Mucosa of descending colon (tissue), 3 donors: ENCODE measurements at regions not wholly inside any gene's neighbourhood (a gene's known extent, or its start where the extent isn't known, plus 50 kb on each side); places are given as distances from the start of the nearest gene placed in this dataset.
A peak's percentile ranks its signal among the peaks of the same experiment; 100 is the strongest.

Experiments used
- ATAC-seq: fragments of 200-7000 bp; cut with Tn5 transposase; one replicate; pipeline ENCODE4 v1.9.1; 2020; ENCODE audit warnings: mild to moderate bottlenecking, moderate library complexity
- DNase-seq, 3 donors: peaks; one replicate each; pipeline ENCODE4 v3.0.0-alpha.2; 2020
- H3K36me3 ChIP-seq: fragments of 200-600 bp; one replicate; pipeline ENCODE4 v1.8.0; 2021; ENCODE audit warnings: low read depth, mild to moderate bottlenecking
- H3K4me1 ChIP-seq: fragments of 200-600 bp; one replicate; pipeline ENCODE4 v1.8.0; 2021; ENCODE audit warnings: low read depth, mild to moderate bottlenecking
- H3K4me3 ChIP-seq: fragments of 200-600 bp; one replicate; pipeline ENCODE4 v1.8.0; 2021; ENCODE audit warnings: mild to moderate bottlenecking
- H3K9me3 ChIP-seq: fragments of 200-600 bp; one replicate; pipeline ENCODE4 v1.8.0; 2021; ENCODE audit warnings: mild to moderate bottlenecking
- intact Hi-C, 2 donors: fragments of 100-400 bp; cut with DNase I in 1 of 2; cut with micrococcal nuclease in 1 of 2; formaldehyde crosslinking; loops; one replicate each; pipeline versions ENCODE4 v1.11.0 to v1.11.1; 2022; cut with DNase I, micrococcal nuclease
- TF ChIP-seq, protein P1 (sequence below): fragments of 200-600 bp; IDR thresholded peaks from one replicate; pipeline ENCODE4 v1.8.0; 2022; ENCODE audit warnings: antibody characterized with exemption, mild to moderate bottlenecking
- donor health status: DM: no; HTN: no; CAD: no; lungs with moderate emphysema.
- donor health status: DM: no; HTN: no; CAD: no.
- donor health status: DM: no; HTN: yes; CAD: no.

DNA sequence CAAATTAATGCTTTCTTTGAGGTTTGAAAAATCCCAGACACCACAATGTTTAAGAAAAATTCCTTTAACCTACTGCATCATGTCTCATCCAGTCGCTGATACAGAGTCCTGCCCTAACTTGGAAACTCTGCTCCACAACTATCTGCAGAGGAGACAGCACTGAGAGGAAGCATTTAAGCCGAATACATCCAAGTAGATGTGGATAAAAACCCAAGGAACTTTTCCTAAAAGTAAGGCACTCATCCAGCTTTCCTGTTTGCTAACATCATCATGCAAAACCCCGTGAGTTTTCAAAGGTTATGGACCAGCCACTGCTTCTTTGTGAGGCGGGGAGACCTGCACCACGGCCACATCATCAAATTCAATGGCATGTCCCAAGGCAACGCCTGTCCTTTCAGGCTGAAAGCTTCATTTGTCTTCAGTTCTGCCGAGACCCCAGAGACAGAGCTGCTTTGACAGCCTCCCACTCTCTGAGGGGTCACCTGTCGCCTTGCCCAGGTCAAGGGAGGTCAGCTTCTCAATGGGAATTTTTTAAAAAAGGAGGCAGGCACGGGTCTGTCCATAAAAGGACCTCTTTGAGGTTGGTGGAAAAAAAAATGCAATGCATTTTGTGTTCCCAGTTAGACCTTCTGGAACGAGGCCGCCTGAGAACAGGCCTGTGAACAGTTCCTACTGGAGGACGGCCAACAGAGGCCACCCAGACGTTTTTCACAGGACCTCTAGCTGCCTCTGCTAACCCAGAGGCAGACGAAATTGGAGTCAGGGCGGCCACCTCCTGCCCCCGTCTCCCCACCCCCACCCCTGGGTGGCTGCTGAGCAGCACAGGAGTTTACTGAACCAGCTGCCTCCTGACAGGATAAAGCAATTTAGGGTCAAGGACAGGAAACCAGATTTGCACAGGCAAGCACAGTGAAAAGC, 142.5 kb upstream of the HDDC2 start:
- Histone ChIP-seq H3K36me3 (no peaks in the 10 kb centered on the region), H3K9me3 (no peaks in the 10 kb centered on the region), H3K4me3 (no peak overlapping the region), H3K4me1 (no peaks in the 10 kb centered on the region)
- TF ChIP-seq, protein P1, sequence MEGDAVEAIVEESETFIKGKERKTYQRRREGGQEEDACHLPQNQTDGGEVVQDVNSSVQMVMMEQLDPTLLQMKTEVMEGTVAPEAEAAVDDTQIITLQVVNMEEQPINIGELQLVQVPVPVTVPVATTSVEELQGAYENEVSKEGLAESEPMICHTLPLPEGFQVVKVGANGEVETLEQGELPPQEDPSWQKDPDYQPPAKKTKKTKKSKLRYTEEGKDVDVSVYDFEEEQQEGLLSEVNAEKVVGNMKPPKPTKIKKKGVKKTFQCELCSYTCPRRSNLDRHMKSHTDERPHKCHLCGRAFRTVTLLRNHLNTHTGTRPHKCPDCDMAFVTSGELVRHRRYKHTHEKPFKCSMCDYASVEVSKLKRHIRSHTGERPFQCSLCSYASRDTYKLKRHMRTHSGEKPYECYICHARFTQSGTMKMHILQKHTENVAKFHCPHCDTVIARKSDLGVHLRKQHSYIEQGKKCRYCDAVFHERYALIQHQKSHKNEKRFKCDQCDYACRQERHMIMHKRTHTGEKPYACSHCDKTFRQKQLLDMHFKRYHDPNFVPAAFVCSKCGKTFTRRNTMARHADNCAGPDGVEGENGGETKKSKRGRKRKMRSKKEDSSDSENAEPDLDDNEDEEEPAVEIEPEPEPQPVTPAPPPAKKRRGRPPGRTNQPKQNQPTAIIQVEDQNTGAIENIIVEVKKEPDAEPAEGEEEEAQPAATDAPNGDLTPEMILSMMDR = no peak
- intact Hi-C loops = no loop called here
- ATAC-seq = peak; percentile 16
- peak; percentile 16 to 41 (median 27) for DNase-seq

DNA sequence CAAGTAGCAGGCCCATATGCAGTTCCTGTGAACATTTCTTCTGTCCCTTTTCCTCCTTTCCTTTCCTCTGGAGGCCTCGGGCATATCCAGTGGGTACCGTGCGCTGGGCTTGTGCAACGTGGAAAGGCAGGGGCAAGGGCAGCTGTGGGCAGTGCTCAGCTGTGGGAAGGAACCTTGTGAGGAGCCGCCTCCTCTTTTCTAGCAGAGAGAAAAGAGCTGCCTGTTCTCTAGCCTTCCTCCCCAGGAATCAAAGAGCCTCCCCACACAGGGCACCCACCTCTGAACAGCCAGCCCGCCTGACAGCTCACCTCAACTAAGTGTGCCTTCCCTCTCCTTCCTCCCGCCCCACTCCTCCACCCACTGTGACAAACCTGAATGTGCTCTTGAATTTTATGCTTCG, 143.3 kb upstream of the HDDC2 start:
- Histone ChIP-seq H3K9me3 (no peaks in the 10 kb centered on the region), H3K36me3 (no peaks in the 10 kb centered on the region), H3K4me1 (no peaks in the 10 kb centered on the region), H3K4me3 (no peak overlapping the region)
- intact Hi-C loops = no loop called here
- ATAC-seq (no peak), DNase-seq (no peak)
- TF ChIP-seq, protein P1 = no peak

DNA sequence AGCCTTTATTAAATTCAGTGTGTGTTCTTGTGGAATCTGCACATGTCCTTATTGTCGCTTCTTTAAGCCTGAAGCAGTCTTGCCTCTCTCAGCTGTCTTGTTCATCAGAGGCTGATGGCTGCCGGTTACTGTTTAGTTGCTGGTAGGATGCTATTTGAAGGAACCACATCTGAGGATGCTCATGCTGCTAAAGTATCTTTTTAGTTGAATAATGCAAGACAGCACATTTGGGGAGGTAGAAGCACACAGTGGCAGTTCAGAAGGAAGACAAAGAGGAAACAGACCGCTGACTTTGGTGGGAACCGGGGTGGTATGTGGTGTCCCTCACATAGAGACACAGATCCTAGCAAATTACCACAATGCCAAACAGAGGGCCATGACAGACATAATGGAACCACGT, 144.2 kb upstream of the HDDC2 start:
- H3K4me3 ChIP-seq = no peak overlapping the region
- H3K9me3 ChIP-seq = no peaks in the 10 kb centered on the region
- DNase-seq (no peak), ATAC-seq (no peak)
- no peaks in the 10 kb centered on the region for H3K4me1 ChIP-seq
- no peaks in the 10 kb centered on the region for H3K36me3 ChIP-seq
- TF ChIP-seq, protein P1 = no peak
- intact Hi-C loops = no loop called here

DNA sequence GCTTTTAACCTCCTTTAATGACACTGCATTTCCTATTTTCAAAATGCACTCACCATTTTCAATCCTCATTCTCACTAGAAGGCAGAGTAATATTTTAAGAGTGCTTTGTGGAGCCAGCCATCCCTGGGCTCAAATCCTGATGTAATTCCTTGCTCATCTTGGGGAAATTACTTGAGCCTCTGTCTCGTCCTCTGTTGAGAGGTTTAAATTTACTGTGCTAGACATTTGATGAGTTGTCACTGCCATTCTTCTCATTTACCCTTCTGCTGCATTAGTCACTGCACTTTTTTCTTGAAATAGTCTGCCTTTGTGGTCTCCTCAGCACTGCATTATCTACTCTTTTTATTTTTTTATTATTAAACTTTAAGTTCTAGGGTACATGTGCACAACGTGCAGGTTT, 150.0 kb upstream of the HDDC2 start:
- TF ChIP-seq, protein P1 = no peak
- ATAC-seq (no peak), DNase-seq (no peak)
- Histone ChIP-seq H3K4me1 (no peaks in the 10 kb centered on the region), H3K4me3 (no peak overlapping the region), H3K36me3 (no peaks in the 10 kb centered on the region), H3K9me3 (peaks cover 12% of the 10 kb centered on the region)
- intact Hi-C loops = no loop called here

DNA sequence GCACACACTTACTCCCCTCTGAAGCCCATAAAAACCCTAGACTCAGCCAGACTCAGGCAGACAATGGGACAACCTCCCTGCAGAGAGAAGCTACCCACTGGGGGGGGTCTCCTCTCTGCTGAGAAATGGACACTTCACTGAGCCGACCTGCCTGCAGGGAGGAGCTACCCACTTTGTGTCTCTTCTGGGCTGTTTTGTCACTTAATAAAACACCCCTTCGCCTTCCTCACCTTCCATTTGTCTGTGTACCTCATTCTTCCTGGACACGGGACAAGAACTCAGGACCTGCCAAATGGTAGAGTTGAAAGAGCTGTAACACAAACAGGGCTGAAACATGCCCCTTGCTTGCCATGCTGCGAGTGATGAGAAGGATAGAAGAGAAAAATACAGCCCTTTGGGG, 151.7 kb upstream of the HDDC2 start:
- H3K9me3 ChIP-seq = peaks cover 12% of the 10 kb centered on the region
- no peaks in the 10 kb centered on the region for H3K4me1 ChIP-seq
- intact Hi-C loops = no loop called here
- TF ChIP-seq, protein P1 = no peak
- ATAC-seq = no peak
- no peaks in the 10 kb centered on the region for H3K36me3 ChIP-seq
- H3K4me3 ChIP-seq = no peak overlapping the region
- DNase-seq = no peak
